Panc1 (cell line): ENCODE measurements at regions not wholly inside any gene's neighbourhood (a gene's known extent, or its start where the extent isn't known, plus 50 kb on each side); places are given as distances from the start of the nearest gene placed in this dataset.

Source experiments
- ATAC-seq: fragments of 200-7000 bp; cut with Tn5 transposase; 2 replicates; pipeline ENCODE4 v1.9.1; 2020; ENCODE audit warnings: mild to moderate bottlenecking, moderate library complexity
- BruUV-seq: library from RNA; stranded (reverse); fragments of 400-500 nt; replicated peaks from 2 replicates; lab custom pipeline; 2021; lab: Mats Ljungman, UMichigan
- CTCF ChIA-PET: fragments of 300-600 bp; sonication (Branson Sonifier 250); formaldehyde crosslinking; loops from one replicate; lab custom pipeline; 2022; ENCODE audit warnings: antibody characterized with exemption; lab: Charles Lee
- POLR2A ChIA-PET: fragments of 300-600 bp; sonication (Branson Sonifier 250); formaldehyde crosslinking; loops from one replicate; lab custom pipeline; 2022; ENCODE audit warnings: antibody characterized with exemption; lab: Charles Lee
- DNase-seq: peaks from one replicate; pipeline ENCODE4 v3.0.0-alpha.2; 2010; ENCODE audit warnings: low read depth, low spot score
- H3K27ac ChIP-seq: 2 replicates; pipeline ENCODE4 v1.5.1; 2011; ENCODE audit warnings: mild to moderate bottlenecking, low read length, inconsistent platforms
- H3K27me3 ChIP-seq: fragments of 200-500 bp; sonication (Bioruptor generic); 2 replicates; pipeline ENCODE4 v1.6.0; 2014; ENCODE audit warnings: low read length, inconsistent platforms; ENCODE audit not compliant: control insufficient read depth, insufficient read depth
- H3K36me3 ChIP-seq: fragments of 200-500 bp; sonication (Bioruptor generic); 2 replicates; pipeline ENCODE4 v1.5.1; 2014; ENCODE audit warnings: inconsistent platforms, mild to moderate bottlenecking, low read length, moderate library complexity; ENCODE audit not compliant: control insufficient read depth, insufficient read depth
- H3K4me1 ChIP-seq: 2 replicates; pipeline ENCODE4 v1.5.1; 2011; ENCODE audit warnings: inconsistent platforms, mild to moderate bottlenecking, low read length, moderate library complexity; ENCODE audit not compliant: control insufficient read depth, insufficient read depth
- H3K4me3 ChIP-seq, 2 experiments: 2 replicates each; pipeline ENCODE4 v1.5.1; 2011 to 2012; ENCODE audit warnings: low read depth in 2 of 2, low read length in 2 of 2, mild to moderate bottlenecking in 2 of 2, inconsistent platforms in 1 of 2, moderate library complexity in 1 of 2
- H3K9me3 ChIP-seq: fragments of 200-500 bp; sonication (Bioruptor generic); 2 replicates; pipeline ENCODE4 v1.5.1; 2014; ENCODE audit warnings: low read depth, mild to moderate bottlenecking, inconsistent platforms, low read length, moderate library complexity; ENCODE audit not compliant: control insufficient read depth, insufficient read depth
- CTCF ChIP-seq: fragments of 450-650 bp; IDR thresholded peaks from 2 replicates; pipeline ENCODE4 v1.5.1; 2017; ENCODE audit warnings: mild to moderate bottlenecking
- POLR2AphosphoS5 ChIP-seq: IDR thresholded peaks from 2 replicates; pipeline ENCODE4 v1.6.1; 2012; ENCODE audit warnings: mild to moderate bottlenecking, low read depth, low read length, moderate library complexity
- REST ChIP-seq, 2 experiments: IDR thresholded peaks; 2 replicates each; pipeline ENCODE4 v1.6.1; 2011 to 2012; ENCODE audit warnings: low read depth in 2 of 2, control low read depth in 1 of 2, low read length in 1 of 2, mild to moderate bottlenecking in 1 of 2, moderate library complexity in 1 of 2; ENCODE audit not compliant: insufficient read depth in 1 of 2
- SIN3A ChIP-seq: IDR thresholded peaks from 2 replicates; pipeline ENCODE4 v1.6.1; 2012; ENCODE audit warnings: low read depth, mild to moderate bottlenecking, low read length, moderate library complexity, borderline replicate concordance; ENCODE audit not compliant: insufficient read depth
- TCF7L2 ChIP-seq: IDR thresholded peaks from 2 replicates; pipeline ENCODE4 v1.6.1; 2011; ENCODE audit warnings: mild to moderate bottlenecking, low read depth, low read length, inconsistent platforms
- in situ Hi-C: cut with HindIII; loops from 2 replicates; pipeline ENCODE4 v1.10.0; 2016; ENCODE audit warnings: low sequenced_read_pairs, low pct_unique_long_range_greater_than_20kb
- intact Hi-C: fragments of 100-400 bp; cut with micrococcal nuclease; formaldehyde crosslinking; loops from one replicate; pipeline ENCODE4 v1.10.0; 2022; ENCODE audit not compliant: unreplicated experiment

- ATAC-seq: no peak
- intact Hi-C loops: no loop called here
- POLR2A ChIA-PET: no interaction called here
Measured at GRCh38 chr13:57862879-57863278, 231.3 kb downstream of the PCDH17 start.

GRCh38 chr13:57865600-57866294 is 234.2 kb downstream of the PCDH17 start:
- Histone ChIP-seq H3K27ac (no peak overlapping the region), H3K27me3 (no peaks in the 10 kb centered on the region), H3K4me1 (no peaks in the 10 kb centered on the region), H3K36me3 (no peaks in the 10 kb centered on the region), H3K9me3 (no peaks in the 10 kb centered on the region), H3K4me3 (no peak overlapping the region)
- ATAC-seq (no peak), DNase-seq (no peak)
- TF ChIP-seq TCF7L2: no peak
- no peak for TF ChIP-seq REST (IDR thresholded peaks at IDR 0.05; ENCODE audit: insufficient read depth in 1 of 2, low read depth in 2 of 2, low read length in 1 of 2)
- no peak for TF ChIP-seq CTCF
- TF ChIP-seq SIN3A: no peak
- TF ChIP-seq POLR2AphosphoS5: no peak
- in situ Hi-C loops (no loop called here), intact Hi-C loops (no loop called here)
- no TSS peak for BruUV-seq
- ChIA-PET CTCF (no interaction called here), POLR2A (no interaction called here)

More at GRCh38 chr13:57862879-57863278, 231.3 kb downstream of the PCDH17 start:
- H3K4me3 ChIP-seq: no peak overlapping the region
- CTCF ChIA-PET: interaction anchor here (0.6 kb wide), 1 partner anchor 287 kb away, joined by 4 read pairs; no protein-coding TSS in a partner anchor
- H3K4me1 ChIP-seq: no peaks in the 10 kb centered on the region
- no peak for DNase-seq
- TF ChIP-seq TCF7L2 (no peak), POLR2AphosphoS5 (no peak), CTCF (no peak), SIN3A (no peak), REST (IDR thresholded peaks at IDR 0.05; ENCODE audit: insufficient read depth in 1 of 2, low read depth in 2 of 2, low read length in 1 of 2) (no peak)
- BruUV-seq: no TSS peak
- in situ Hi-C loops: no loop called here
- no peak overlapping the region for H3K27ac ChIP-seq
- no peaks in the 10 kb centered on the region for H3K27me3 ChIP-seq
- H3K9me3 ChIP-seq: no peaks in the 10 kb centered on the region
- H3K36me3 ChIP-seq: no peaks in the 10 kb centered on the region
